ENCODE measurements at regions not wholly inside any gene's neighbourhood (a gene's known extent, or its start where the extent isn't known, plus 50 kb on each side); places are given as distances from the start of the nearest gene placed in this dataset.

- TF ChIP-seq CEBPB (IDR thresholded peaks at IDR 0.05; ENCODE audit: low read depth, low read length) (no peak), CTCF (conservative IDR thresholded peaks at IDR 0.05; ENCODE audit: low read depth, low read length) (no peak), POLR2A (IDR thresholded peaks at IDR 0.05; ENCODE audit: low read depth, low read length) (no peak), MXI1 (IDR thresholded peaks at IDR 0.05; ENCODE audit: borderline replicate concordance, low read depth, low read length) (no peak), RAD21 (IDR thresholded peaks at IDR 0.05; ENCODE audit: low read length) (no peak), MAFK (IDR thresholded peaks at IDR 0.05; ENCODE audit: low read depth, low read length) (no peak), RFX5 (IDR thresholded peaks at IDR 0.05; ENCODE audit: low read depth, low read length) (no peak), USF2 (IDR thresholded peaks at IDR 0.05; ENCODE audit: low read depth, low read length) (no peak), RCOR1 (IDR thresholded peaks at IDR 0.05; ENCODE audit: insufficient replicate concordance, low read length) (no peak), SMC3 (IDR thresholded peaks at IDR 0.05; ENCODE audit: low read depth, low read length) (no peak), MAZ (IDR thresholded peaks at IDR 0.05; ENCODE audit: borderline replicate concordance, low read depth, low read length) (no peak), FOS (IDR thresholded peaks at IDR 0.05; ENCODE audit: low read depth, low read length) (no peak), ELK1 (IDR thresholded peaks at IDR 0.05; ENCODE audit: borderline replicate concordance, low read depth, low read length) (no peak), BHLHE40 (IDR thresholded peaks at IDR 0.05; ENCODE audit: low read depth, low read length) (no peak)
Observed at GRCh38 chr9:2288309-2288708, 273.2 kb downstream of the SMARCA2 start.

Data from IMR-90 (cell line).